ENCODE measurements at regions not wholly inside any gene's neighbourhood (a gene's known extent, or its start where the extent isn't known, plus 50 kb on each side); places are given as distances from the start of the nearest gene placed in this dataset.

GRCh38 chr5:57858905-57859304 lies 376.3 kb upstream of the ACTBL2 start:
- no peak for TF ChIP-seq CTCF (IDR thresholded peaks at IDR 0.05)
- H3K27ac ChIP-seq (ENCODE audit: low read length) = no peak overlapping the region
- Mint-ChIP-seq H3K9me3 (peaks cover 0 to 2% of the 10 kb centered on the region in 2 donors), H3K4me1 (no peaks in the 10 kb centered on the region), H3K27ac (no peak overlapping the region), H3K36me3 (no peaks in the 10 kb centered on the region), H3K27me3 (ENCODE audit: low read depth in 2 of 2) (no peaks in the 10 kb centered on the region), H3K4me3 (no peak overlapping the region)
- intact Hi-C loops (cut with micrococcal nuclease) = no loop called here
- no peak for DNase-seq
- no peaks in the 10 kb centered on the region for H3K4me1 ChIP-seq (ENCODE audit: control insufficient read depth, insufficient read depth, low read length)
- no peak for ATAC-seq
- no peaks in the 10 kb centered on the region for H3K36me3 ChIP-seq (ENCODE audit: control insufficient read depth, insufficient read depth, low read length)
- no peaks in the 10 kb centered on the region for H3K27me3 ChIP-seq (ENCODE audit: control insufficient read depth, insufficient read depth, low read length)
- H3K4me3 ChIP-seq (ENCODE audit: low read length) = no peak overlapping the region
- no peaks in the 10 kb centered on the region for H3K9me3 ChIP-seq (ENCODE audit: control insufficient read depth, insufficient read depth, low read length)

DNA sequence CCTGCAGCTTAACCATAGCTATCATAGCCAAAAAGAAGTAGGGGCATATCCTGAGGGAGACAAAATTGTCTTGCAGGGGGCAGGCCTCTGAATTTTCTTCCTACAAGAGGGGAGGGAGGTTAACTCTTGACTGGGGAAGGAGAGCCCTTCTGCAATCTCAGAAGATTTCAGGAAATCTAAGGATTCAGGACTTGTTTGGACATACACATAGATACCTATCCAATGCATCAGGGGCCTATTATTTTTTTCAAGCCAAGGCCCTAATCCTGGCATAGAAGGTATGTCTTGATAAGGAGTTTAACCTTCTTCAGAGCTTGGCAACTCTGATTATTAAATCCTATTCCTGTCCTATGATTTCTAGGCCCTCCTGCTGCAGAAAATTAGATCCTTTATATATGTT lies 375.1 kb upstream of the ACTBL2 start:
- H3K36me3 ChIP-seq (ENCODE audit: control insufficient read depth, insufficient read depth, low read length) = no peaks in the 10 kb centered on the region
- H3K4me3 ChIP-seq (ENCODE audit: low read length) = no peak overlapping the region
- H3K4me3 Mint-ChIP-seq = no peak overlapping the region
- intact Hi-C loops (cut with micrococcal nuclease) = no loop called here
- H3K27ac Mint-ChIP-seq = no peak overlapping the region
- no peaks in the 10 kb centered on the region for H3K27me3 Mint-ChIP-seq (ENCODE audit: low read depth in 2 of 2)
- no peak for TF ChIP-seq CTCF (IDR thresholded peaks at IDR 0.05)
- no peak overlapping the region for H3K27ac ChIP-seq (ENCODE audit: low read length)
- no peaks in the 10 kb centered on the region for H3K4me1 Mint-ChIP-seq
- H3K9me3 ChIP-seq (ENCODE audit: control insufficient read depth, insufficient read depth, low read length) = no peaks in the 10 kb centered on the region
- ATAC-seq = no peak
- no peak for DNase-seq
- H3K27me3 ChIP-seq (ENCODE audit: control insufficient read depth, insufficient read depth, low read length) = no peaks in the 10 kb centered on the region
- H3K9me3 Mint-ChIP-seq = peaks cover 0 to 2% of the 10 kb centered on the region in 2 donors
- no peaks in the 10 kb centered on the region for H3K4me1 ChIP-seq (ENCODE audit: control insufficient read depth, insufficient read depth, low read length)
- no peaks in the 10 kb centered on the region for H3K36me3 Mint-ChIP-seq

DNA sequence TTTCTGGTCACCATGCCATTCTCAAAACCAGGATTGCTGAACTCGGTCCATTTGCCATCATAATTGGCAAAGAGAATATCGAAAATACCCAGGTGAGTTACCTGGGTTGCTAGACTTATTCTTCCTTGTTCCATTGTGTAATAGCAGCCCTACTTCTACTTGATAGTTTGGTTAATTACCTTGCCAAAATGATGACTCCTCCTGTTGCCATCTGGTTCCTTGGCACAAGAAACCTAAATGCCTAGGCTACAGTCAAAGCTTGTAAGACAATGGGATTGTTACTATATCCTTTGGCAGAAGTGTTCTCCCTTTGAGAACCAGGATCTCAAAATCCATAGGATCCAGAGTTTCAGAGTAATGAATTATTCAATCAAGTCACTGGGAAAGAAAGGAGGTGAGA lies 373.2 kb upstream of the ACTBL2 start:
- H3K27me3 ChIP-seq (ENCODE audit: control insufficient read depth, insufficient read depth, low read length) = no peaks in the 10 kb centered on the region
- WGBS (ENCODE audit: insufficient coverage) = 88% methylated on average over 2 of the region's 2 CpGs
- no peak for TF ChIP-seq CTCF (IDR thresholded peaks at IDR 0.05)
- no peak overlapping the region for H3K27ac ChIP-seq (ENCODE audit: low read length)
- Mint-ChIP-seq H3K27ac (no peak overlapping the region), H3K9me3 (peaks cover 0 to 2% of the 10 kb centered on the region in 2 donors), H3K4me1 (no peaks in the 10 kb centered on the region), H3K36me3 (no peaks in the 10 kb centered on the region), H3K27me3 (ENCODE audit: low read depth in 2 of 2) (no peaks in the 10 kb centered on the region), H3K4me3 (no peak overlapping the region)
- intact Hi-C loops (cut with micrococcal nuclease) = no loop called here
- DNase-seq = no peak
- H3K4me3 ChIP-seq (ENCODE audit: low read length) = no peak overlapping the region
- H3K9me3 ChIP-seq (ENCODE audit: control insufficient read depth, insufficient read depth, low read length) = no peaks in the 10 kb centered on the region
- no peaks in the 10 kb centered on the region for H3K4me1 ChIP-seq (ENCODE audit: control insufficient read depth, insufficient read depth, low read length)
- no peaks in the 10 kb centered on the region for H3K36me3 ChIP-seq (ENCODE audit: control insufficient read depth, insufficient read depth, low read length)
- ATAC-seq = no peak

DNA sequence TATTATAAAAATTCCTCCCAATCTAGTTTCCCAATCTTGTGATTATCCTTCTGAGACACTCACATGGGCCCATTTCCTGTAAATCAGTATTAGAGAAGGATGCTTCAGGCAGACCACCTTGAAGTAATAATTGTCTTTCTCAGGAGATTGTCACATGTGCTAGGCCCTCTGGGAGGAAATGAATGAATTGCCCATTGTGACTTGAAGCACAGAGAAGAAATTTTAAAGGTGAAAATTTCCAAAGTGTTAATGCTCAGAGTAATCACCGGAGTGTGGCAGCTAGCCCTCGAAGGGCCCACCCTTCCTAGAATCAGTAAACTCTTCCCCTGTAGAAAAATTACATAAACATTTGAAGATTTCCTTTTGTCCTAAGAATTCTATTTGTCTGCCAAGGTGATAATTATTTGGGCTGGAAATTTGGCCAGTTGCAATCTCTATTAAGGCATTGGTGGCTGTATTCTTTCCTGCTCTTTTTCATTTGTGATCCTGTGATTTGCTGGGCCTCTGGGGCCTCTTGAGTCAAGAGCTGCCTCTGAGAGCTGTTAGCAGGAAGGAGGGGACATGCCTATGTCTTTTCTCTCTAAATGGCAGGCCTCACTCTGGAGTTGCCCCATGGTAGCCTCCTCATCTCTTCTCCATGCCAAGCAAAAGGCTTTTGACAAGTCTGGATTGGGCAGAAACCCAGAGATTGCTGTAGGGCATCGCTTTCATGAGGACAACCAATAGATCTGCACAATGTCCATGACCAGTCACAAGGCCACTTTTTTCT lies 371.5 kb upstream of the ACTBL2 start:
- no peak overlapping the region for H3K27ac ChIP-seq (ENCODE audit: low read length)
- no peaks in the 10 kb centered on the region for H3K27me3 ChIP-seq (ENCODE audit: control insufficient read depth, insufficient read depth, low read length)
- H3K4me1 Mint-ChIP-seq = no peaks in the 10 kb centered on the region
- no peak overlapping the region for H3K4me3 Mint-ChIP-seq
- no peaks in the 10 kb centered on the region for H3K36me3 Mint-ChIP-seq
- no peaks in the 10 kb centered on the region for H3K27me3 Mint-ChIP-seq (ENCODE audit: low read depth in 2 of 2)
- WGBS (ENCODE audit: insufficient coverage) = 83% methylated on average over 3 of the region's 3 CpGs
- intact Hi-C loops (cut with micrococcal nuclease) = no loop called here
- no peak for TF ChIP-seq CTCF (IDR thresholded peaks at IDR 0.05)
- no peak overlapping the region for H3K27ac Mint-ChIP-seq
- no peak for DNase-seq
- H3K9me3 ChIP-seq (ENCODE audit: control insufficient read depth, insufficient read depth, low read length) = no peaks in the 10 kb centered on the region
- H3K4me3 ChIP-seq (ENCODE audit: low read length) = no peak overlapping the region
- peaks cover 0 to 2% of the 10 kb centered on the region in 2 donors for H3K9me3 Mint-ChIP-seq
- no peaks in the 10 kb centered on the region for H3K36me3 ChIP-seq (ENCODE audit: control insufficient read depth, insufficient read depth, low read length)
- ATAC-seq = no peak
- H3K4me1 ChIP-seq (ENCODE audit: control insufficient read depth, insufficient read depth, low read length) = no peaks in the 10 kb centered on the region
